Fibroblast of peridontal ligament (primary cell): ENCODE measurements at regions not wholly inside any gene's neighbourhood (a gene's known extent, or its start where the extent isn't known, plus 50 kb on each side); places are given as distances from the start of the nearest gene placed in this dataset.

ENCODE experiments used
- DNase-seq: peaks from one replicate; pipeline ENCODE4 v3.0.0-alpha.2; 2010; ENCODE audit errors: extremely low read depth

DNA sequence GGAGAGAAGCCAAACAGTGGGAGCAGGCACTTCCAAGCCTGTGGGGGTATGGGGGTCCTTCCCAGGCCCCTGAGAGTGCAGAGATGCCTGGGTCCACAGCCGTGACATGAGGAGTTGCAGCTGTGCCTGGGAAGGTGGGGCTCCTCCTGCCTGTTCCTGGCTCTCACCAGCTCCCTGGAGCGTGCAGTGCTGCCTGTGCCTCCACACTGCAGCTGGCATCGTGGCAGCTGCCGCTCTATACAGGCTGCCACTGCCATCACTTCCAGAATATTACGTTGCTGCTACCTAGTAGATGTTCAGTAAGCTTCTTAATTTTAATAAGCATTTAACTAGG, 223.7 kb downstream of the KCNC2 start:
- no peak for DNase-seq

- no peak for DNase-seq
These were observed 221.5 kb downstream of the KCNC2 start for GRCh38 chr12:74988156-74988555.
